GM19463 (cell line): ENCODE measurements at regions not wholly inside any gene's neighbourhood (a gene's known extent, or its start where the extent isn't known, plus 50 kb on each side); places are given as distances from the start of the nearest gene placed in this dataset.
"Not testable (repeated sequence)": the region's sequence is repeated elsewhere in the genome, so short reads cannot be mapped to it uniquely, and the experiment has no call there.

Experiments
- ATAC-seq: cut with Tn5 transposase; IDR thresholded peaks from one replicate; pipeline ENCODE4 v1.9.1; 2021; ENCODE audit warnings: mild to moderate bottlenecking, moderate library complexity; ENCODE audit not compliant: unreplicated experiment

GRCh38 chr1:80523071-80523470 lies 1277.7 kb upstream of the ADGRL2 start:
- ATAC-seq, result not testable (repeated sequence)

- no peak for ATAC-seq
These were observed 1279.8 kb upstream of the ADGRL2 start for GRCh38 chr1:80520949-80521348.

- ATAC-seq, result no peak
These were observed 1283.7 kb upstream of the ADGRL2 start for GRCh38 chr1:80517062-80517461.

- no peak for ATAC-seq
These were observed 1290.7 kb upstream of the ADGRL2 start for GRCh38 chr1:80509965-80510522.

GRCh38 chr1:80506216-80506615 lies 1294.5 kb upstream of the ADGRL2 start:
- no peak for ATAC-seq

- no peak for ATAC-seq
These were observed 1302.1 kb upstream of the ADGRL2 start for GRCh38 chr1:80498673-80499072.

GRCh38 chr1:80495806-80496205 lies 1304.9 kb upstream of the ADGRL2 start:
- no peak for ATAC-seq

- no peak for ATAC-seq
These were observed 1328.6 kb upstream of the ADGRL2 start for GRCh38 chr1:80472145-80472544.

GRCh38 chr1:80468356-80468755 lies 1332.4 kb upstream of the ADGRL2 start:
- no peak for ATAC-seq

GRCh38 chr1:80462006-80462405 lies 1338.7 kb upstream of the ADGRL2 start:
- ATAC-seq, result no peak

GRCh38 chr1:80457409-80457808 lies 1343.3 kb upstream of the ADGRL2 start:
- ATAC-seq, result no peak

- ATAC-seq, result no peak
These were observed 1347.0 kb upstream of the ADGRL2 start for GRCh38 chr1:80453775-80454174.

GRCh38 chr1:80450711-80451110 lies 1350.0 kb upstream of the ADGRL2 start:
- no peak for ATAC-seq

- no peak for ATAC-seq
These were observed 1352.7 kb upstream of the ADGRL2 start for GRCh38 chr1:80448081-80448480.

GRCh38 chr1:80447526-80447925 lies 1353.2 kb upstream of the ADGRL2 start:
- ATAC-seq, result no peak

- no peak for ATAC-seq
These were observed 1355.7 kb upstream of the ADGRL2 start for GRCh38 chr1:80445033-80445432.

- no peak for ATAC-seq
These were observed 1356.6 kb upstream of the ADGRL2 start for GRCh38 chr1:80444171-80444570.

- ATAC-seq, result no peak
These were observed 1359.1 kb upstream of the ADGRL2 start for GRCh38 chr1:80441664-80442063.

GRCh38 chr1:80436851-80437250 lies 1363.9 kb upstream of the ADGRL2 start:
- no peak for ATAC-seq

- no peak for ATAC-seq
These were observed 1372.9 kb upstream of the ADGRL2 start for GRCh38 chr1:80427881-80428280.

- ATAC-seq, result no peak
These were observed 1376.5 kb upstream of the ADGRL2 start for GRCh38 chr1:80424249-80424648.

- no peak for ATAC-seq
These were observed 1382.6 kb upstream of the ADGRL2 start for GRCh38 chr1:80418134-80418533.

GRCh38 chr1:80417671-80418070 lies 1383.1 kb upstream of the ADGRL2 start:
- ATAC-seq, result no peak
